Natural killer cell (primary cell): ENCODE measurements at regions not wholly inside any gene's neighbourhood (a gene's known extent, or its start where the extent isn't known, plus 50 kb on each side); places are given as distances from the start of the nearest gene placed in this dataset.

Experiments
- ATAC-seq, 3 donors: fragments of 150-1000 bp in 2 of 3; fragments of 200-7000 bp in 1 of 3; cut with Tn5 transposase; 1 replicate in 1 of 3; 2 replicates in 2 of 3; pipeline ENCODE4 v1.10.0; 2021; ENCODE audit warnings: mild to moderate bottlenecking in 2 of 3, moderate library complexity in 2 of 3
- DNase-seq, 2 donors: peaks; one replicate each; pipeline versions ENCODE4 v3.0.0 to v3.0.0-alpha.2; 2013 to 2021; ENCODE audit warnings: mixed read lengths in 1 of 2
- H3K27ac ChIP-seq: one replicate; pipeline ENCODE4 v1.5.1; 2013; ENCODE audit warnings: mild to moderate bottlenecking, low read length
- H3K27me3 ChIP-seq: one replicate; pipeline ENCODE4 v1.6.1; 2013; ENCODE audit warnings: low read length; ENCODE audit not compliant: control insufficient read depth, insufficient read depth
- H3K36me3 ChIP-seq: one replicate; pipeline ENCODE4 v1.6.1; 2013; ENCODE audit warnings: low read length; ENCODE audit not compliant: control insufficient read depth, insufficient read depth
- H3K4me1 ChIP-seq: one replicate; pipeline ENCODE4 v1.6.1; 2013; ENCODE audit warnings: low read length; ENCODE audit not compliant: control insufficient read depth, insufficient read depth
- H3K4me3 ChIP-seq: one replicate; pipeline ENCODE4 v1.5.1; 2013; ENCODE audit warnings: low read length
- H3K9me3 ChIP-seq: one replicate; pipeline ENCODE4 v1.6.1; 2013; ENCODE audit warnings: low read length; ENCODE audit not compliant: control insufficient read depth, insufficient read depth
- H3K27ac Mint-ChIP-seq, 2 donors: one replicate each; pipeline ENCODE4 v1.8.0; 2022; ENCODE audit warnings: mild to moderate bottlenecking in 2 of 2, mixed read lengths in 2 of 2, moderate library complexity in 1 of 2
- H3K27me3 Mint-ChIP-seq, 2 donors: one replicate each; pipeline ENCODE4 v1.8.0; 2022; ENCODE audit warnings: low read depth in 2 of 2, mixed read lengths in 2 of 2
- H3K36me3 Mint-ChIP-seq: one replicate; pipeline ENCODE4 v1.8.0; 2022; ENCODE audit warnings: mixed read lengths
- H3K4me1 Mint-ChIP-seq, 2 donors: one replicate each; pipeline ENCODE4 v1.8.0; 2022; ENCODE audit warnings: mixed read lengths in 2 of 2
- H3K4me3 Mint-ChIP-seq: one replicate; pipeline ENCODE4 v1.8.0; 2022; ENCODE audit warnings: mild to moderate bottlenecking, moderate library complexity, mixed read lengths
- H3K9me3 Mint-ChIP-seq, 2 donors: one replicate each; pipeline ENCODE4 v1.8.0; 2022; ENCODE audit warnings: mixed read lengths in 2 of 2
- CTCF ChIP-seq: fragments of 200-600 bp; IDR thresholded peaks from one replicate; pipeline ENCODE4 v1.8.0; 2022; ENCODE audit warnings: antibody characterized with exemption
- WGBS: methylation state at CpG from one replicate; pipeline ENCODE4 v1.1.7; 2013; ENCODE audit warnings: missing lambda C conversion rate; ENCODE audit not compliant: insufficient coverage; 5-methylcytosine and 5-hydroxymethylcytosine counted together
- intact Hi-C: fragments of 100-400 bp; cut with micrococcal nuclease; formaldehyde crosslinking; loops from one replicate; pipeline ENCODE4 v1.14.2; 2022

- Histone ChIP-seq H3K27me3 (peaks cover 2% of the 10 kb centered on the region), H3K27ac (no peak overlapping the region), H3K9me3 (no peaks in the 10 kb centered on the region), H3K36me3 (no peaks in the 10 kb centered on the region), H3K4me1 (no peaks in the 10 kb centered on the region), H3K4me3 (no peak overlapping the region)
- no peak for DNase-seq
- no peak for TF ChIP-seq CTCF
- Mint-ChIP-seq H3K4me3 (no peak overlapping the region), H3K27ac (no peak overlapping the region), H3K27me3 (no peaks in the 10 kb centered on the region), H3K9me3 (peaks cover 0 to 12% of the 10 kb centered on the region in 2 donors), H3K4me1 (no peaks in the 10 kb centered on the region), H3K36me3 (peaks cover 10% of the 10 kb centered on the region)
- intact Hi-C loops: no loop called here
- ATAC-seq: no peak
These were observed 72.2 kb upstream of the FMN2 start for GRCh38 chr1:240019524-240019923.

- H3K4me1 ChIP-seq: no peaks in the 10 kb centered on the region
- Mint-ChIP-seq H3K36me3 (peaks cover 10% of the 10 kb centered on the region), H3K4me3 (no peak overlapping the region), H3K27ac (no peak overlapping the region), H3K9me3 (peaks cover 0 to 12% of the 10 kb centered on the region in 2 donors), H3K4me1 (no peaks in the 10 kb centered on the region), H3K27me3 (peaks cover 0 to 2% of the 10 kb centered on the region in 2 donors)
- ATAC-seq (no peak), DNase-seq (no peak)
- H3K36me3 ChIP-seq: no peaks in the 10 kb centered on the region
- 86% methylated on average over 2 of the region's 3 CpGs for WGBS
- no peaks in the 10 kb centered on the region for H3K9me3 ChIP-seq
- TF ChIP-seq CTCF: no peak
- intact Hi-C loops: loop anchor here (10.0 kb wide), 1 partner anchor 164 kb away; no protein-coding TSS in a partner anchor
- no peak overlapping the region for H3K27ac ChIP-seq
- no peak overlapping the region for H3K4me3 ChIP-seq
- peaks cover 2% of the 10 kb centered on the region for H3K27me3 ChIP-seq
These were observed 70.8 kb upstream of the FMN2 start for GRCh38 chr1:240020871-240021270.

- Mint-ChIP-seq H3K27me3 (peaks cover 0 to 4% of the 10 kb centered on the region in 2 donors), H3K27ac (no peak overlapping the region), H3K4me3 (no peak overlapping the region), H3K36me3 (peaks cover 10% of the 10 kb centered on the region), H3K4me1 (no peaks in the 10 kb centered on the region), H3K9me3 (peaks cover 0 to 12% of the 10 kb centered on the region in 2 donors)
- H3K36me3 ChIP-seq: no peaks in the 10 kb centered on the region
- H3K4me3 ChIP-seq: no peak overlapping the region
- H3K27ac ChIP-seq: no peak overlapping the region
- intact Hi-C loops: loop anchor here (10.0 kb wide), 1 partner anchor 163 kb away; no protein-coding TSS in a partner anchor
- H3K9me3 ChIP-seq: no peaks in the 10 kb centered on the region
- ATAC-seq (no peak), DNase-seq (no peak)
- H3K27me3 ChIP-seq: peaks cover 2% of the 10 kb centered on the region
- H3K4me1 ChIP-seq: no peaks in the 10 kb centered on the region
- WGBS: 88% methylated on average over 3 of the region's 3 CpGs
- TF ChIP-seq CTCF: no peak
These were observed 70.0 kb upstream of the FMN2 start for GRCh38 chr1:240021709-240022108.

DNA sequence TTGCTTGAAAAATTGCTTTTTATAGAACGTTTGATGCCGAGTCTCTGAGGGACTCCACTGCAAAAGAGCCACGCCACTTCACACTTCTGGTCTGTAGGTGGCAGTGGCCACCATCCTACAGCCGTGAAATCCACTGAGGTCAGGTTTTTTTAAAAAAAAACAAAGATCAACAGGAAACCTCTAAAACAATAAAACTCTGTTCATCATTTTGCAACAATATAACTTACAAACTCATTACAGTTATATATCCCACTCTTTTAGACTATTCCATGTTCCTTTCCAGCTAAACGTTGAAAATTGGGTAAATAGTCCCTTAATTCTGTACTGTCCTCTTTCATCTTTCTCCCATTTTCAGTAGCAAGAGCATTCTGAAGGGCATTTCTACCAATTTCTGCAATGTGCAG is 64.6 kb upstream of the FMN2 start:
- Mint-ChIP-seq H3K27ac (no peak overlapping the region), H3K4me3 (no peak overlapping the region), H3K9me3 (no peaks in the 10 kb centered on the region), H3K27me3 (peaks cover 4 to 6% of the 10 kb centered on the region in 2 donors), H3K4me1 (no peaks in the 10 kb centered on the region), H3K36me3 (no peaks in the 10 kb centered on the region)
- intact Hi-C loops: loop anchor here (10.0 kb wide), 1 partner anchor 158 kb away; no protein-coding TSS in a partner anchor
- Histone ChIP-seq H3K27me3 (no peaks in the 10 kb centered on the region), H3K4me3 (no peak overlapping the region), H3K27ac (no peak overlapping the region), H3K4me1 (no peaks in the 10 kb centered on the region), H3K36me3 (no peaks in the 10 kb centered on the region), H3K9me3 (no peaks in the 10 kb centered on the region)
- TF ChIP-seq CTCF: no peak
- 6% methylated on average over 5 of the region's 5 CpGs for WGBS
- DNase-seq: peak in 1 of 2 donors; percentile 5
- peak in 2 of 3 donors; percentile 39 to 64 for ATAC-seq
